ENCODE measurements at regions not wholly inside any gene's neighbourhood (a gene's known extent, or its start where the extent isn't known, plus 50 kb on each side); places are given as distances from the start of the nearest gene placed in this dataset.

DNA sequence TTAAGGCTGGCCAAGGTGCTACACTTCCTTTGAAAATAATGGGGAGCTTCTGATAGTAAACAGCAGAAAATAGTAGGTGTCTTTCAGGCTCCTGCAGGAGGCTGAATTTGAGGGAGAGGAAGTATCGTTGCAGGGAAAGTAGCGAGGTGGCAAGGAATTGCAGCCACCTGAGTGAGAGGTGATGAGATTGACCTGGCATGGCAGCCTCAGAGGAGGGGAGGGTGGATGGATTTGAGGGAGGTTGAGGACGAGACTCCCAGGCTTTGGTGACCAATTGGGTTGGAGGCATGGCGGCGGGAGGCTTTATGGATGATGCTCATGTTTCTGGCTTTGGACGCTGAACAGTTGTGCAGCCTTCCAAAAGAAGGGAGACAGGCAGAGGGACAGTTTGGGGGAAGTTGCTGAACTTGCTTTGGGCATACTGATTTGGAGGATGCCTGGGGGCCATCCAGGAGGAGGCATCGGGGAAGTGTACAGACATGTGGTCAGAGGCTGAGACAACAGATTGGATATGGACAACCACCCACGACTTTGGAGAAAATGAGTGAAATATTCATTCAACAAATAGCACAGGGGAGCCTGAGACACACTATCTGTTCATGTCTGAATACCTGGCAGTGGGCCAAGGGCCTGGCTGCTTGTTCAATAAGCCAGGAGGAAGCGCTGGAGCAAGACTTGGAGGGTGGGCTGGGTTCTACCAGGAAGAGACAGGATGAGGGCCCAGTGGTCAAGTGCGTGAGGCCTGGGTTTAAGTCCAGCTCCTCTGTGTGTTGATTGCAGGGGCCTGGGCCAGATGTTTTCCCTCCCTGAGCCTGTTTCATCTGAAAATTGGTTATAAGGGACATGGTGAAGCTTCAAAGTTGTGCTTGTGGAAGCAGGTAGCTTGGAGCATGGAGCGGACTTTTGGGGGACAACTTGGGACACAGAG, 113.2 kb downstream of the CEBPB start:
- TF ChIP-seq MYC (IDR thresholded peaks at IDR 0.05; ENCODE audit: low read depth, low read length) (no peak), EZH2 (IDR thresholded peaks at IDR 0.05; ENCODE audit: borderline replicate concordance, low read depth, low read length, severe bottlenecking) (no peak), CTCF (IDR thresholded peaks at IDR 0.05; ENCODE audit: extremely low read depth in 1 of 2, insufficient read depth in 1 of 2, low read depth in 1 of 2, low read length in 2 of 2) (no peak), FOS (IDR thresholded peaks at IDR 0.05; ENCODE audit: borderline replicate concordance, insufficient read depth, low read length) (no peak)

Measured in endothelial cell of umbilical vein (primary cell).